ENCODE measurements at regions not wholly inside any gene's neighbourhood (a gene's known extent, or its start where the extent isn't known, plus 50 kb on each side); places are given as distances from the start of the nearest gene placed in this dataset.
"Not testable (repeated sequence)": the region's sequence is repeated elsewhere in the genome, so short reads cannot be mapped to it uniquely, and the experiment has no call there.

DNA sequence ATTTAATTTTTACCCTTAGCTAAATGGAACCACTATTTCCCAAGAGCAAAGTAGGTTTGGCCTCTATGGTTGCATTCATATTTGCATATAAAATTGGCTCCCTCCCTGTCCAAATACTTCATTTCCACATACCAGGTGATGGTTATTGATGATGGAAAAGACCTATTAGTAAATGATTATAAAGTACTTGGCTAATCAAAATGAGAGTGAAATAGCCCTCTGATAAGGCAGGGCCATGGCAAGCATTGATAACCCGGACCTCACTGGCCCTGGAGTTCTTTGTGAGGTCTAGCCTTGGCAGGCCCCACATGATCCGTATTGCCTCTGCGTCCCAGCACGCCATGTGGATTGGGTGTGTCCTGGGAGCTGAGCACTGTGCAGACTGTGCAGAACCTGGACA is 201.1 kb upstream of the GATA6 start:
- Histone ChIP-seq H3K4me1 (ENCODE audit: insufficient read depth, low read length) (no peaks in the 10 kb centered on the region), H3K27ac (ENCODE audit: low read length) (no peak overlapping the region), H3K27me3 (ENCODE audit: low read length) (no peaks in the 10 kb centered on the region), H3K4me3 (ENCODE audit: low read length) (no peak overlapping the region), H3K9me3 (ENCODE audit: low read length) (no peaks in the 10 kb centered on the region), H3K36me3 (ENCODE audit: low read depth, low read length) (no peaks in the 10 kb centered on the region), H3K9ac (ENCODE audit: low read length) (no peak overlapping the region), H4K20me1 (ENCODE audit: low read length) (no peaks in the 10 kb centered on the region), H3F3A (ENCODE audit: low read length, unreplicated experiment) (no peaks in the 10 kb centered on the region), H2AFZ (ENCODE audit: low read length) (no peak overlapping the region), H3K79me2 (ENCODE audit: low read length) (no peaks in the 10 kb centered on the region), H3K9me2 (replicated peaks; ENCODE audit: low read length) (no peaks in the 10 kb centered on the region), H3K4me2 (ENCODE audit: low read length) (no peak overlapping the region)
- no peak for TF ChIP-seq CTCF (conservative IDR thresholded peaks at IDR 0.05; ENCODE audit: low read depth, low read length)
- TF ChIP-seq EZH2 (IDR thresholded peaks at IDR 0.05; ENCODE audit: low read length, unreplicated experiment): no peak
- no peak for TF ChIP-seq EZH2phosphoT487 (IDR thresholded peaks at IDR 0.05; ENCODE audit: borderline replicate concordance, low read length)
- no peak for DNase-seq
- no TSS peak for BruUV-seq (replicated peaks)
- POLR2A ChIA-PET (ENCODE audit: unreplicated experiment): no interaction called here
- ATAC-seq: no peak
- CTCF ChIA-PET: no interaction called here
- intact Hi-C loops (cut with micrococcal nuclease): no loop called here

- Histone ChIP-seq H3F3A (ENCODE audit: low read length, unreplicated experiment) (no peaks in the 10 kb centered on the region), H3K27ac (ENCODE audit: low read length) (no peak overlapping the region), H3K9ac (ENCODE audit: low read length) (no peak overlapping the region), H2AFZ (ENCODE audit: low read length) (no peak overlapping the region), H3K4me2 (ENCODE audit: low read length) (no peak overlapping the region), H4K20me1 (ENCODE audit: low read length) (no peaks in the 10 kb centered on the region), H3K36me3 (ENCODE audit: low read depth, low read length) (no peaks in the 10 kb centered on the region), H3K79me2 (ENCODE audit: low read length) (no peaks in the 10 kb centered on the region), H3K4me3 (ENCODE audit: low read length) (no peak overlapping the region), H3K9me2 (replicated peaks; ENCODE audit: low read length) (no peaks in the 10 kb centered on the region), H3K27me3 (ENCODE audit: low read length) (no peaks in the 10 kb centered on the region), H3K4me1 (ENCODE audit: insufficient read depth, low read length) (no peaks in the 10 kb centered on the region), H3K9me3 (ENCODE audit: low read length) (no peaks in the 10 kb centered on the region)
- intact Hi-C loops (cut with micrococcal nuclease): no loop called here
- ATAC-seq (no peak), DNase-seq (no peak)
- ChIA-PET CTCF (no interaction called here), POLR2A (ENCODE audit: unreplicated experiment) (no interaction called here)
- TF ChIP-seq EZH2 (IDR thresholded peaks at IDR 0.05; ENCODE audit: low read length, unreplicated experiment): no peak
- TF ChIP-seq EZH2phosphoT487 (IDR thresholded peaks at IDR 0.05; ENCODE audit: borderline replicate concordance, low read length): no peak
- TF ChIP-seq CTCF (conservative IDR thresholded peaks at IDR 0.05; ENCODE audit: low read depth, low read length): no peak
- no TSS peak for BruUV-seq (replicated peaks)
These were observed 197.1 kb upstream of the GATA6 start for GRCh38 chr18:21972281-21972680.

DNA sequence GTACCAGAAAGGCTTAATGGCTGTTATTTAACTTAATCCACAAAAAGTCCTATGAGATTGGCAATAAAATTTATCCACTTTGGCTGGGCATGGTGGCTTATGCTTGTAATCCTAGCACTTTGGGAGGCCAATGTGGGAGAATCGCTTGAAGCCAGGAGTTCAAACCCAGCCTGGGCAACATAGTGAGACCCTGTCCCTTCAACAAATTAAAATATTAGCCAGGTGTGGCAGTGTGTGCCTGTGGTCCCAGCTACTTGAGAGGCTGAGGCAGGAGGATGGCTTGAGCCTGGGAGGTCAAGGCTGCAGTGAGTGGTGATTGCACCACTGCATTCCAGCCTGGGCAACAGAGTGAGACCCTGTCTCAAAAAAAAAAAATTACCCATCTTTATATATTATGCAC is 193.4 kb upstream of the GATA6 start:
- H3K27ac ChIP-seq (ENCODE audit: low read length); H3K9me3 ChIP-seq (ENCODE audit: low read length); H3K27me3 ChIP-seq (ENCODE audit: low read length); H3K36me3 ChIP-seq (ENCODE audit: low read depth, low read length); H4K20me1 ChIP-seq (ENCODE audit: low read length); H3K79me2 ChIP-seq (ENCODE audit: low read length); DNase-seq; H3K4me1 ChIP-seq (ENCODE audit: insufficient read depth, low read length); H3F3A ChIP-seq (ENCODE audit: low read length, unreplicated experiment); H3K4me3 ChIP-seq (ENCODE audit: low read length); H3K9ac ChIP-seq (ENCODE audit: low read length); intact Hi-C loops (cut with micrococcal nuclease); H3K9me2 ChIP-seq (replicated peaks; ENCODE audit: low read length); ATAC-seq; POLR2A ChIA-PET (ENCODE audit: unreplicated experiment); H2AFZ ChIP-seq (ENCODE audit: low read length); H3K4me2 ChIP-seq (ENCODE audit: low read length); CTCF ChIA-PET; BruUV-seq (replicated peaks): not testable (repeated sequence)
